Karpas-422 (cell line): ENCODE measurements at regions not wholly inside any gene's neighbourhood (a gene's known extent, or its start where the extent isn't known, plus 50 kb on each side); places are given as distances from the start of the nearest gene placed in this dataset.

Experiments used
- DNase-seq: peaks from one replicate; pipeline ENCODE4 v3.0.0-alpha.2; 2015
- H2AFZ ChIP-seq: fragments of 200-600 bp; sonication (generic); 2 replicates; pipeline ENCODE4 v1.6.1; 2014; ENCODE audit warnings: antibody characterized with exemption, low read length, mixed read lengths
- H3K27ac ChIP-seq: fragments of 200-600 bp; sonication (generic); 2 replicates; pipeline ENCODE4 v1.5.1; 2014; ENCODE audit warnings: mild to moderate bottlenecking, low read length, moderate library complexity
- H3K27me3 ChIP-seq: fragments of 200-600 bp; sonication (generic); 2 replicates; pipeline ENCODE4 v1.6.1; 2014; ENCODE audit warnings: low read length, mixed read lengths
- H3K36me3 ChIP-seq: fragments of 200-600 bp; sonication (generic); 2 replicates; pipeline ENCODE4 v1.6.1; 2014; ENCODE audit warnings: low read length, mixed read lengths; ENCODE audit not compliant: insufficient read depth
- H3K4me1 ChIP-seq: fragments of 200-600 bp; sonication (generic); 2 replicates; pipeline ENCODE4 v1.6.1; 2014; ENCODE audit warnings: mild to moderate bottlenecking, low read length, mixed read lengths
- H3K4me2 ChIP-seq: fragments of 200-600 bp; sonication (generic); 2 replicates; pipeline ENCODE4 v1.6.1; 2014; ENCODE audit warnings: low read length, low read depth, mild to moderate bottlenecking; ENCODE audit not compliant: poor library complexity, severe bottlenecking
- H3K4me3 ChIP-seq: fragments of 200-600 bp; sonication (generic); 2 replicates; pipeline ENCODE4 v1.5.1; 2014; ENCODE audit warnings: mild to moderate bottlenecking, antibody characterized with exemption, low read length, mixed read lengths
- H3K79me2 ChIP-seq: fragments of 200-600 bp; sonication (generic); 2 replicates; pipeline ENCODE4 v1.6.1; 2014; ENCODE audit warnings: mild to moderate bottlenecking, low read length, mixed read lengths
- H3K9ac ChIP-seq: fragments of 200-600 bp; sonication (generic); 2 replicates; pipeline ENCODE4 v1.6.0; 2014; ENCODE audit warnings: low read length
- H3K9me2 ChIP-seq: fragments of 200-600 bp; sonication (generic), shearing (Covaris generic); replicated peaks from 2 replicates; pipeline ENCODE4 v1.6.0; 2014; ENCODE audit warnings: mild to moderate bottlenecking, low read length, moderate library complexity; ENCODE audit not compliant: insufficient read depth
- H3K9me3 ChIP-seq: fragments of 300-700, 200-600 bp; sonication (generic); 2 replicates; pipeline ENCODE4 v1.6.1; 2014; ENCODE audit warnings: low read length, mixed read lengths
- H4K20me1 ChIP-seq: fragments of 200-600 bp; sonication (generic); 2 replicates; pipeline ENCODE4 v1.6.1; 2014; ENCODE audit warnings: mild to moderate bottlenecking, antibody characterized with exemption, low read length, low read depth; ENCODE audit not compliant: insufficient read depth

DNA sequence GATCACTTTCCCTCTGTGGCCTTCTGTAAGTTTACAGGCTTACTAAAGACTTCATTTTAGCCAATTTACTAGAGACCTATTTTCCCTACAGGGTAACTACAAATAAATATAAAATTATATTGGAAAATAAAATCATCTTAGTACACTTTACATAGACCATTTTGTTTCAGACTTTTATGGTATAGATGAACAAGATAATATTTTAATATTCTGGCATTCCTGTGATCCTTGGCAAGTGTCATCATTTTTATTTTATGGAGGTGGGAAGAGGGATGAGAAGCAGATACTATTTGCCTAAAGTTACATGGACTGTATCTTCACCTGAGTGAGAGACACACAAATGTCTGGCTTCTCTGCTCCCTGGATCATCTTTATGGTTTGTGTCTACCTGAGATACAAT lies 149.6 kb upstream of the CWC22 start:
- H3K9ac ChIP-seq: no peak overlapping the region
- no peaks in the 10 kb centered on the region for H3K9me3 ChIP-seq
- no peak overlapping the region for H3K4me2 ChIP-seq
- H3K79me2 ChIP-seq: no peaks in the 10 kb centered on the region
- H3K36me3 ChIP-seq: no peaks in the 10 kb centered on the region
- DNase-seq: no peak
- no peak overlapping the region for H2AFZ ChIP-seq
- H4K20me1 ChIP-seq: no peaks in the 10 kb centered on the region
- H3K27me3 ChIP-seq: no peaks in the 10 kb centered on the region
- no peaks in the 10 kb centered on the region for H3K4me1 ChIP-seq
- H3K27ac ChIP-seq: no peak overlapping the region
- H3K9me2 ChIP-seq: no peaks in the 10 kb centered on the region
- H3K4me3 ChIP-seq: no peak overlapping the region

DNA sequence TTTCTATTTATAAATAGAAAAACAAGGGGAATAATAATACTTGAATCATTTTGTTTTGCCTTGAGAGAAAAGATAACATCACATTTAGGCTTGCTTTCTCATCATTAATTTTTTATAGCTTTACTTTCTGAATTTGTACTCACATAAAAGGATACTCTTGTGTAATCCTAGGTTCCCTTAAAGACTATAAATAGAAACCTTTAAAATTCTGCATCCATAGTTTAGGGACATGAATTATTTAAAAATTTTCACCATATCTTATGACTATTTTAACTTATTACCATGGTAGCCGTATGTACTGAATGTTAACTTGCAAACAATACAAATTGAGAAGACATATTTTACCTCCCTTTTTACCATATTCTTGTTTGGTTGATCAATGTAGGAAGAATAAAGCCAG lies 143.5 kb upstream of the CWC22 start:
- no peaks in the 10 kb centered on the region for H3K36me3 ChIP-seq
- no peak overlapping the region for H3K4me3 ChIP-seq
- no peak overlapping the region for H3K4me2 ChIP-seq
- no peaks in the 10 kb centered on the region for H3K4me1 ChIP-seq
- no peak overlapping the region for H2AFZ ChIP-seq
- H3K9ac ChIP-seq: no peak overlapping the region
- H3K9me2 ChIP-seq: no peaks in the 10 kb centered on the region
- no peaks in the 10 kb centered on the region for H4K20me1 ChIP-seq
- DNase-seq: no peak
- H3K79me2 ChIP-seq: no peaks in the 10 kb centered on the region
- H3K9me3 ChIP-seq: no peaks in the 10 kb centered on the region
- no peak overlapping the region for H3K27ac ChIP-seq
- no peaks in the 10 kb centered on the region for H3K27me3 ChIP-seq

DNA sequence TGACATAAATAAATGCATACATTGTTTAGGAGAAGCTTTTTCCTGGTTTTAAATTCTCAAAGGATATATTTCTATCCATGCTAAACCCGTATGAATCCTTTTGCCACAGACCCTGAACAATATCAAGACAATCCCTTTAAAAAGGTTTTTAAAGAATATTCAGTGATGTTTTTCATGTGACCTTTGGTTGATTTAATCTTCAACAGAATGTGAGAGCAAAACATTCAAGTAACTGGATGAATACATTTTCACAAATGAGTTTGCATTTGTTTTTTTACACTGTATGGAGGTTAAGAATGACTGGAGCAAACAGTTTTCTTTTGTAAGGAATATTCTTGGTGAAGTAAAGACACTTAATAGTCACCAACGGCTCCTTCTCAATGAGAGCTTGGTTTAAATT lies 139.4 kb upstream of the CWC22 start:
- Histone ChIP-seq H3K79me2 (no peaks in the 10 kb centered on the region), H3K9me3 (no peaks in the 10 kb centered on the region), H3K27me3 (no peaks in the 10 kb centered on the region), H3K4me3 (no peak overlapping the region), H2AFZ (no peak overlapping the region), H4K20me1 (no peaks in the 10 kb centered on the region), H3K36me3 (no peaks in the 10 kb centered on the region), H3K4me1 (peaks cover 6% of the 10 kb centered on the region), H3K27ac (no peak overlapping the region), H3K9ac (no peak overlapping the region), H3K9me2 (no peaks in the 10 kb centered on the region; the same call in 1 of the 2 replicates), H3K4me2 (no peak overlapping the region)
- no peak for DNase-seq

DNA sequence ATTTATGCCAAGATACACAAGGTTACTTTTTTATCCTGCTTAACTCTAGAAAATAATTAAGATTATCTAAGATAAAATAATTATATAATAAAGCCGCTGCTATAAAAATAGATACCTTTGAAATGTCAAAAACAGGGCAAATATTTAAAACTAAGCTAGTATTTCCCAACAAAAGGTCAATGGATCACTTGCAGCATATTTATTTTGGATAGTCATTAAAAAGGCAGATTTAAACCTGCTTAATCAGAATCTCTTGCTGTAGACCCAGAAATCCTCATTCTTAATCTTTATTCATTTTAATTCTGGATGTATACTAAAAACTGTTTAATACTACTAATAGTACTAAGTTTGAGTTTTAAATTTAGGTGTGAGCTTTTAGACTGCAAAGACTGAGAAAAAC lies 139.0 kb upstream of the CWC22 start:
- Histone ChIP-seq H3K27ac (no peak overlapping the region), H3K4me1 (peaks cover 6% of the 10 kb centered on the region), H3K9me3 (no peaks in the 10 kb centered on the region), H4K20me1 (no peaks in the 10 kb centered on the region), H3K4me3 (no peak overlapping the region), H3K36me3 (no peaks in the 10 kb centered on the region), H3K79me2 (no peaks in the 10 kb centered on the region), H3K27me3 (no peaks in the 10 kb centered on the region), H3K9ac (no peak overlapping the region), H3K4me2 (no peak overlapping the region), H2AFZ (no peak overlapping the region), H3K9me2 (no peaks in the 10 kb centered on the region; the same call in 1 of the 2 replicates)
- DNase-seq: no peak

DNA sequence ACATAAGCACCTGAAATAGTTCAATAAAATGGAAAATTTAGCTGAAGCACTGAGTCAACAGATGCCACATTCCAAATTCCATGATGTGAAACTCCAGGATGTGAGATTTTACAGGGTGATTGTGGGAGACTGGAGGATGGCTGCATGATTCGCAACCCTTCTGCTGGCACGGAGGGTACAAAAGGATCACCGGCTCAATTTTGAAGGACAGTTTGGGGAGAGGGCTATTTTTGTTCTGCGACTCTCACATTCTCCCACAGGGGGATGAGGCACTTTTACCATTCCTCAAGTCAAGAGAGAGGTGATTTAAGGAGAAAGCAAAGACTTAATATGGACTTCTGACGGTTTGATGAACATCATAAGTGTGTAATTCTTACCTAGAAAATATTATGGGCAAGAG lies 138.1 kb upstream of the CWC22 start:
- H3K4me2 ChIP-seq: no peak overlapping the region
- H4K20me1 ChIP-seq: no peaks in the 10 kb centered on the region
- no peaks in the 10 kb centered on the region for H3K36me3 ChIP-seq
- H3K9ac ChIP-seq: no peak overlapping the region
- H3K9me2 ChIP-seq: no peaks in the 10 kb centered on the region; the same call in 1 of the 2 replicates
- H3K9me3 ChIP-seq: no peaks in the 10 kb centered on the region
- H3K27ac ChIP-seq: no peak overlapping the region
- no peak overlapping the region for H3K4me3 ChIP-seq
- H3K4me1 ChIP-seq: peaks cover 6% of the 10 kb centered on the region
- H3K27me3 ChIP-seq: no peaks in the 10 kb centered on the region
- H2AFZ ChIP-seq: no peak overlapping the region
- DNase-seq: no peak
- H3K79me2 ChIP-seq: no peaks in the 10 kb centered on the region

DNA sequence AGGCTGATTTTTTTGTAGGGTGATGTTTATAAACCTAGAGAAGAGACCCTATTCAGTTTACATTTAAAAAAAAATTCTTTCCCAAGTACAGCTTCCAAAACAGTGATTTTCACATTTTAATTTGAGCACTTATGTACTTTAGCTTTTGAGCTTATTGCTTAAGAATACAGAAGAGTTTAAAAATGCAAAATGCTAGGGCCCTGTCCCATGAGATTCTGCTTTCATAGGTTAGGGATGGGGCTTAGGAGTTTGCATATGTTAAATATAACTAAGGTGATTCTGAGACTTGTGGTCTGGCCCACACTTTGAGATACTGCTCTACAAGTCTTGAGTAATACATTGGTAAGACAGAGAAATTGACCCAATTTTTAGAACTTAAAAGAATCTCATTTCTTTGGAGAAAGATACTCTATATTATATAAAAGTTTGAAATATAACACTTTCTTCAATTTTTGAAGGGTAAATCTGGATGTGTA lies 137.3 kb upstream of the CWC22 start:
- no peaks in the 10 kb centered on the region for H4K20me1 ChIP-seq
- DNase-seq: no peak
- no peak overlapping the region for H3K9ac ChIP-seq
- H3K79me2 ChIP-seq: no peaks in the 10 kb centered on the region
- H3K36me3 ChIP-seq: no peaks in the 10 kb centered on the region
- no peak overlapping the region for H3K4me2 ChIP-seq
- H3K27ac ChIP-seq: no peak overlapping the region
- H3K9me2 ChIP-seq: no peaks in the 10 kb centered on the region; the same call in 1 of the 2 replicates
- no peak overlapping the region for H3K4me3 ChIP-seq
- no peaks in the 10 kb centered on the region for H3K9me3 ChIP-seq
- no peak overlapping the region for H2AFZ ChIP-seq
- H3K4me1 ChIP-seq: peaks cover 6% of the 10 kb centered on the region
- H3K27me3 ChIP-seq: no peaks in the 10 kb centered on the region

DNA sequence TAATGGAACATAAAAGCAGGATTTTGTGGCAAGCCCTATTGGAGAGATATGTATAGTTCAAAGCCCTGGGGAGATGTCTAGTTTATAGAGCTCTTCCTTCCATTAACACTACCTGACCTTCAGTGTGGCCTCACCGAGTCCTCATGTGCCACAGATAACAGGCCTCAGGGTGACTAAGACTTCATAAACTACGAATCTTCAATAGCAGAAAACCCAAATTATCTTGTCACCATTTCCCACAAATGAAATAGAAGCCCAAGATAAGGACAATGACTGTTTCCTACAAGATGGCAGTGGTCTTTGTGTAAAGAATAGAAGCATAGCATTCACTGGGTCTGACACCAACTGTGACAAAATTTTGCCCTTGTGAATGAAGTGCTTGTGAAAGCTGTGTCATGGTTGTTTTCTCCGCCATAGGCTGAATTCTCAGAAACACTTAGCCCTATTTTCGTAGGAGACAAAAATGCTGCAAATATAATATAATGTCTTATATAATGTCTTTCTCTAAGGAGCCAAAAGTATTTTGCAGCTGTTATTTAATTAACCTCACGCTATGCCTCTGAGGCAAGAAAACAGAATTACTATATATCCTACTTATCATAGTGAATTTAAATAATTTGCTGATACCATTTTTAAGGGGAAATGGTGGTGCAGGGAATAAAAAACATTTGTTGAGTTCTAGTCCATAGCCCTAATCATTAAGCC lies 136.7 kb upstream of the CWC22 start:
- Histone ChIP-seq H3K4me1 (peaks cover 6% of the 10 kb centered on the region), H3K9ac (no peak overlapping the region), H3K36me3 (no peaks in the 10 kb centered on the region), H2AFZ (no peak overlapping the region), H3K9me3 (no peaks in the 10 kb centered on the region), H3K4me3 (no peak overlapping the region), H3K27ac (no peak overlapping the region), H3K4me2 (no peak overlapping the region), H4K20me1 (no peaks in the 10 kb centered on the region), H3K79me2 (no peaks in the 10 kb centered on the region), H3K9me2 (no peaks in the 10 kb centered on the region; the same call in 1 of the 2 replicates), H3K27me3 (no peaks in the 10 kb centered on the region)
- DNase-seq: no peak

DNA sequence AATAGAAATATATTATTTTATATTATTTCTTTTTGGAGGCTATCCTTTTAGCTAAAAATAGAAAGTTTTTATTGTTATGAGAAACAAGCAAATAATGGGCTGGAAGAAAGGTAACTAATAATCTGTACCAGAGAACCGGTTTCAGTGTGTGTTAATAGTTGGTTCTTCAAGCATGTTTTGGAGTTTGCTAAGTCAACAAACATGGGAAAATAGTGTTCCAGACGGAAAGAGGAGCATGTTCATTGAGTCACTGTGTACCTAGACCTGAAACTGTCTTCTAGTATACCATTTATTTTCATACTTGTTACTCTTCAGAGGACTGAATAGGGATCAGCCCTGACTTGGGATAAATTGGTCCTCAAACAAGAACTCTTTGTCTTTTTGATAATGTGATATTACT lies 134.5 kb upstream of the CWC22 start:
- Histone ChIP-seq H3K4me3 (no peak overlapping the region), H4K20me1 (no peaks in the 10 kb centered on the region), H3K79me2 (no peaks in the 10 kb centered on the region), H3K27ac (no peak overlapping the region), H3K4me1 (peaks cover 6% of the 10 kb centered on the region), H3K4me2 (no peak overlapping the region), H3K27me3 (no peaks in the 10 kb centered on the region), H3K9ac (no peak overlapping the region), H2AFZ (no peak overlapping the region), H3K36me3 (no peaks in the 10 kb centered on the region), H3K9me2 (no peaks in the 10 kb centered on the region; the same call in 1 of the 2 replicates), H3K9me3 (no peaks in the 10 kb centered on the region)
- DNase-seq: no peak
